Activated T-helper 17 cell treated with anti-CD3 and anti-CD28 coated beads, Interleukin-2, amount 50 U/mL, for 72 hours (primary cell): ENCODE measurements at regions not wholly inside any gene's neighbourhood (a gene's known extent, or its start where the extent isn't known, plus 50 kb on each side); places are given as distances from the start of the nearest gene placed in this dataset.

Experiments
- ATAC-seq: fragments of 150-1000 bp; cut with Tn5 transposase; replicated peaks from 2 replicates; pipeline ENCODE4 v1.10.0; 2021; ENCODE audit warnings: mild to moderate bottlenecking, moderate library complexity
- H3K27ac Mint-ChIP-seq: one replicate; pipeline ENCODE4 v1.8.0; 2022; ENCODE audit warnings: mixed read lengths
- H3K27me3 Mint-ChIP-seq: one replicate; pipeline ENCODE4 v1.8.0; 2022; ENCODE audit warnings: mixed read lengths
- H3K36me3 Mint-ChIP-seq: one replicate; pipeline ENCODE4 v1.8.0; 2022; ENCODE audit warnings: low read depth, mild to moderate bottlenecking, mixed read lengths
- H3K4me1 Mint-ChIP-seq: one replicate; pipeline ENCODE4 v1.8.0; 2022; ENCODE audit warnings: mixed read lengths
- H3K4me3 Mint-ChIP-seq: one replicate; pipeline ENCODE4 v1.8.0; 2022; ENCODE audit warnings: mild to moderate bottlenecking, mixed read lengths
- H3K9me3 Mint-ChIP-seq: one replicate; pipeline ENCODE4 v1.8.0; 2022; ENCODE audit warnings: mixed read lengths

- Mint-ChIP-seq H3K27ac (no peak overlapping the region), H3K4me1 (no peaks in the 10 kb centered on the region), H3K27me3 (no peaks in the 10 kb centered on the region), H3K9me3 (no peaks in the 10 kb centered on the region), H3K36me3 (no peaks in the 10 kb centered on the region), H3K4me3 (no peak overlapping the region)
- no peak for ATAC-seq
Measured at GRCh38 chr12:23399402-23399933, 550.0 kb downstream of the SOX5 start.

- H3K27ac Mint-ChIP-seq, result no peak overlapping the region
- no peaks in the 10 kb centered on the region for H3K36me3 Mint-ChIP-seq
- no peak overlapping the region for H3K4me3 Mint-ChIP-seq
- no peaks in the 10 kb centered on the region for H3K4me1 Mint-ChIP-seq
- ATAC-seq, result no peak
- no peaks in the 10 kb centered on the region for H3K27me3 Mint-ChIP-seq
- H3K9me3 Mint-ChIP-seq, result peaks cover 13% of the 10 kb centered on the region
Measured at GRCh38 chr12:23415180-23415579, 534.3 kb downstream of the SOX5 start.

- H3K27me3 Mint-ChIP-seq, result no peaks in the 10 kb centered on the region
- H3K36me3 Mint-ChIP-seq, result no peaks in the 10 kb centered on the region
- no peak overlapping the region for H3K4me3 Mint-ChIP-seq
- H3K4me1 Mint-ChIP-seq, result no peaks in the 10 kb centered on the region
- H3K27ac Mint-ChIP-seq, result no peak overlapping the region
- ATAC-seq, result no peak
- peaks cover 13% of the 10 kb centered on the region for H3K9me3 Mint-ChIP-seq
Measured at GRCh38 chr12:23421556-23421955, 527.9 kb downstream of the SOX5 start.

GRCh38 chr12:23423097-23423687 lies 526.3 kb downstream of the SOX5 start:
- Mint-ChIP-seq H3K27me3 (no peaks in the 10 kb centered on the region), H3K4me3 (no peak overlapping the region), H3K36me3 (no peaks in the 10 kb centered on the region), H3K27ac (no peak overlapping the region), H3K9me3 (peaks cover 16% of the 10 kb centered on the region), H3K4me1 (no peaks in the 10 kb centered on the region)
- no peak for ATAC-seq

- ATAC-seq, result no peak
- no peaks in the 10 kb centered on the region for H3K27me3 Mint-ChIP-seq
- H3K9me3 Mint-ChIP-seq, result peaks cover 16% of the 10 kb centered on the region
- H3K27ac Mint-ChIP-seq, result no peak overlapping the region
- no peak overlapping the region for H3K4me3 Mint-ChIP-seq
- H3K36me3 Mint-ChIP-seq, result no peaks in the 10 kb centered on the region
- no peaks in the 10 kb centered on the region for H3K4me1 Mint-ChIP-seq
Measured at GRCh38 chr12:23423796-23424195, 525.7 kb downstream of the SOX5 start.

GRCh38 chr12:23424685-23425084 lies 524.8 kb downstream of the SOX5 start:
- no peak for ATAC-seq
- H3K36me3 Mint-ChIP-seq, result no peaks in the 10 kb centered on the region
- H3K9me3 Mint-ChIP-seq, result peaks cover 13% of the 10 kb centered on the region
- H3K4me3 Mint-ChIP-seq, result no peak overlapping the region
- no peak overlapping the region for H3K27ac Mint-ChIP-seq
- no peaks in the 10 kb centered on the region for H3K27me3 Mint-ChIP-seq
- no peaks in the 10 kb centered on the region for H3K4me1 Mint-ChIP-seq

GRCh38 chr12:23426328-23426727 lies 523.1 kb downstream of the SOX5 start:
- no peaks in the 10 kb centered on the region for H3K27me3 Mint-ChIP-seq
- H3K9me3 Mint-ChIP-seq, result peaks cover 13% of the 10 kb centered on the region
- no peaks in the 10 kb centered on the region for H3K36me3 Mint-ChIP-seq
- ATAC-seq, result no peak
- H3K4me3 Mint-ChIP-seq, result no peak overlapping the region
- H3K27ac Mint-ChIP-seq, result no peak overlapping the region
- H3K4me1 Mint-ChIP-seq, result no peaks in the 10 kb centered on the region

GRCh38 chr12:23428758-23429157 lies 520.7 kb downstream of the SOX5 start:
- Mint-ChIP-seq H3K9me3 (peaks cover 12% of the 10 kb centered on the region), H3K4me3 (no peak overlapping the region), H3K27me3 (no peaks in the 10 kb centered on the region), H3K36me3 (no peaks in the 10 kb centered on the region), H3K27ac (no peak overlapping the region), H3K4me1 (no peaks in the 10 kb centered on the region)
- no peak for ATAC-seq

GRCh38 chr12:23431006-23431405 lies 518.5 kb downstream of the SOX5 start:
- no peak overlapping the region for H3K27ac Mint-ChIP-seq
- H3K4me3 Mint-ChIP-seq, result no peak overlapping the region
- no peaks in the 10 kb centered on the region for H3K27me3 Mint-ChIP-seq
- no peaks in the 10 kb centered on the region for H3K36me3 Mint-ChIP-seq
- no peak for ATAC-seq
- H3K4me1 Mint-ChIP-seq, result no peaks in the 10 kb centered on the region
- H3K9me3 Mint-ChIP-seq, result peaks cover 14% of the 10 kb centered on the region

- no peak for ATAC-seq
- H3K4me1 Mint-ChIP-seq, result no peaks in the 10 kb centered on the region
- H3K4me3 Mint-ChIP-seq, result no peak overlapping the region
- no peaks in the 10 kb centered on the region for H3K27me3 Mint-ChIP-seq
- H3K9me3 Mint-ChIP-seq, result peaks cover 14% of the 10 kb centered on the region
- no peak overlapping the region for H3K27ac Mint-ChIP-seq
- H3K36me3 Mint-ChIP-seq, result no peaks in the 10 kb centered on the region
Measured at GRCh38 chr12:23433121-23433520, 516.3 kb downstream of the SOX5 start.

- no peaks in the 10 kb centered on the region for H3K27me3 Mint-ChIP-seq
- H3K4me3 Mint-ChIP-seq, result no peak overlapping the region
- ATAC-seq, result no peak
- peaks cover 14% of the 10 kb centered on the region for H3K9me3 Mint-ChIP-seq
- no peaks in the 10 kb centered on the region for H3K36me3 Mint-ChIP-seq
- H3K27ac Mint-ChIP-seq, result no peak overlapping the region
- H3K4me1 Mint-ChIP-seq, result no peaks in the 10 kb centered on the region
Measured at GRCh38 chr12:23434154-23434553, 515.3 kb downstream of the SOX5 start.

GRCh38 chr12:23446746-23447145 lies 502.7 kb downstream of the SOX5 start:
- H3K36me3 Mint-ChIP-seq, result no peaks in the 10 kb centered on the region
- H3K27me3 Mint-ChIP-seq, result no peaks in the 10 kb centered on the region
- H3K27ac Mint-ChIP-seq, result no peak overlapping the region
- no peak for ATAC-seq
- H3K4me1 Mint-ChIP-seq, result no peaks in the 10 kb centered on the region
- peaks cover 7% of the 10 kb centered on the region for H3K9me3 Mint-ChIP-seq
- no peak overlapping the region for H3K4me3 Mint-ChIP-seq

- Mint-ChIP-seq H3K27me3 (no peaks in the 10 kb centered on the region), H3K9me3 (peaks cover 8% of the 10 kb centered on the region), H3K27ac (no peak overlapping the region), H3K36me3 (no peaks in the 10 kb centered on the region), H3K4me1 (no peaks in the 10 kb centered on the region), H3K4me3 (no peak overlapping the region)
- no peak for ATAC-seq
Measured at GRCh38 chr12:23450810-23451209, 498.7 kb downstream of the SOX5 start.

- H3K9me3 Mint-ChIP-seq, result peaks cover 12% of the 10 kb centered on the region
- H3K27ac Mint-ChIP-seq, result no peak overlapping the region
- H3K27me3 Mint-ChIP-seq, result no peaks in the 10 kb centered on the region
- no peaks in the 10 kb centered on the region for H3K36me3 Mint-ChIP-seq
- no peaks in the 10 kb centered on the region for H3K4me1 Mint-ChIP-seq
- no peak for ATAC-seq
- no peak overlapping the region for H3K4me3 Mint-ChIP-seq
Measured at GRCh38 chr12:23455283-23455682, 494.2 kb downstream of the SOX5 start.

GRCh38 chr12:23458640-23459039 lies 490.8 kb downstream of the SOX5 start:
- Mint-ChIP-seq H3K27ac (no peak overlapping the region), H3K9me3 (peaks cover 9% of the 10 kb centered on the region), H3K36me3 (no peaks in the 10 kb centered on the region), H3K4me3 (no peak overlapping the region), H3K27me3 (no peaks in the 10 kb centered on the region), H3K4me1 (no peaks in the 10 kb centered on the region)
- no peak for ATAC-seq

GRCh38 chr12:23462546-23462945 lies 486.9 kb downstream of the SOX5 start:
- H3K27ac Mint-ChIP-seq, result no peak overlapping the region
- no peak for ATAC-seq
- peaks cover 24% of the 10 kb centered on the region for H3K9me3 Mint-ChIP-seq
- no peaks in the 10 kb centered on the region for H3K4me1 Mint-ChIP-seq
- H3K36me3 Mint-ChIP-seq, result no peaks in the 10 kb centered on the region
- no peaks in the 10 kb centered on the region for H3K27me3 Mint-ChIP-seq
- no peak overlapping the region for H3K4me3 Mint-ChIP-seq
